ENCODE measurements at regions not wholly inside any gene's neighbourhood (a gene's known extent, or its start where the extent isn't known, plus 50 kb on each side); places are given as distances from the start of the nearest gene placed in this dataset.
"Not testable (repeated sequence)": the region's sequence is repeated elsewhere in the genome, so short reads cannot be mapped to it uniquely, and the experiment has no call there.

DNA sequence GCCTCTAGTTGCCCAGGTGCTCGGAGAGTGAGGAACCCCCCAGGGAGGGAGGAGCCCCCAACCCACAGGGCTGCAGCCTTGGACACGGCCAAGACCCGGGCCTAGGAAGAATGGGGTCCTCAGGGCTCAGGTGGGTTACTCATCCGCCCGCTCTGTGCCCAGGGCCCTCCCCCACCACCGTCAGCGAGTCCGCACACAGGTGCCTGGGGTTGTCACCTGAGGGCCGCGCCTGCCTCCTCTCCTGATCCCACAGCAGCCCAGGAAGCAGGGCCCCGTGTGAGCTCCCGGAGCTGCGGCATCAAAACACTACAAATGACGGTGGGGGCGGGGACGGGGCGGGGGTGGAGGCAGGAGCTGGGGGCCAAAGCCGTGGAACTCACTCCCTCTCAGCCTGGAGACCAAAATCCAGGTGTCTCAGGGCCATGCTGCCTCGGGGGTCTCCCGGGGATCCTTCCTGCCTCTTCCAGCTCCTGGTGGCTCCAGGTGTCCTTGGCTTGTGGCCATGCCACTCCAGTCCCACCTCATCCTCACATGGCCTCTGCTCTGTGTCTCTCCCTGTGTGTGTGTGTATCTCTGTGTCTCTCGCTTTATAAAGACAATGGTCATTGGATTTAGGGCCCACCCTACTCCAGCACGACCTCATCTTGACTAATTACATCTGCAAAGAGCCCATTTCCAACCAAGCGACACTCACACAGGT, 172.7 kb downstream of the NPIPB11 start:
- TF ChIP-seq, protein P1, sequence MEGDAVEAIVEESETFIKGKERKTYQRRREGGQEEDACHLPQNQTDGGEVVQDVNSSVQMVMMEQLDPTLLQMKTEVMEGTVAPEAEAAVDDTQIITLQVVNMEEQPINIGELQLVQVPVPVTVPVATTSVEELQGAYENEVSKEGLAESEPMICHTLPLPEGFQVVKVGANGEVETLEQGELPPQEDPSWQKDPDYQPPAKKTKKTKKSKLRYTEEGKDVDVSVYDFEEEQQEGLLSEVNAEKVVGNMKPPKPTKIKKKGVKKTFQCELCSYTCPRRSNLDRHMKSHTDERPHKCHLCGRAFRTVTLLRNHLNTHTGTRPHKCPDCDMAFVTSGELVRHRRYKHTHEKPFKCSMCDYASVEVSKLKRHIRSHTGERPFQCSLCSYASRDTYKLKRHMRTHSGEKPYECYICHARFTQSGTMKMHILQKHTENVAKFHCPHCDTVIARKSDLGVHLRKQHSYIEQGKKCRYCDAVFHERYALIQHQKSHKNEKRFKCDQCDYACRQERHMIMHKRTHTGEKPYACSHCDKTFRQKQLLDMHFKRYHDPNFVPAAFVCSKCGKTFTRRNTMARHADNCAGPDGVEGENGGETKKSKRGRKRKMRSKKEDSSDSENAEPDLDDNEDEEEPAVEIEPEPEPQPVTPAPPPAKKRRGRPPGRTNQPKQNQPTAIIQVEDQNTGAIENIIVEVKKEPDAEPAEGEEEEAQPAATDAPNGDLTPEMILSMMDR (conservative IDR thresholded peaks at IDR 0.05; ENCODE audit: low read length) = not testable (repeated sequence)
- TF ChIP-seq EZH2phosphoT487 (IDR thresholded peaks at IDR 0.05; ENCODE audit: borderline replicate concordance, low read depth, low read length) = not testable (repeated sequence)
